ENCODE measurements at regions not wholly inside any gene's neighbourhood (a gene's known extent, or its start where the extent isn't known, plus 50 kb on each side); places are given as distances from the start of the nearest gene placed in this dataset.
"Not testable (repeated sequence)": the region's sequence is repeated elsewhere in the genome, so short reads cannot be mapped to it uniquely, and the experiment has no call there.

DNA sequence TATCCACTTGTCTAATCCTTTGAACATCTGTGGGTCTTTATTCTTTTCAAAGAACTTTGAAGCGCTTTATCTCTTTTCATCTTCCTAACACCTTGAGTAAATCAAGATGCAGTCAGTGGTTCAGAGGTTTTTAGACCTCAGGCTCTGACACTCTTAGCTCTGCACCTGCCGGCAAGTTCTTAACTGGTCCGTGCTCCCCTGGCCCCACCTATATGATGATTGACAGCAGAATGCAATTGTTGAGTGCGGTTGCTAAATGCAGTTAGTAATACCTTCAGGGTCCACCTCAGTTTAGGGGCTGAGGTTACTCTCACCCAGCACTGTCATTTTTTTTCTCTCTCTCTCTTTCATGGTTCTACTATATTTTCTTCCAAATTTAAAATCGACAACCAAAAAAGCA, 854.2 kb upstream of the AUTS2 start:
- DNase-seq (ENCODE audit: low read depth in 2 of 2) = no peak

DNA sequence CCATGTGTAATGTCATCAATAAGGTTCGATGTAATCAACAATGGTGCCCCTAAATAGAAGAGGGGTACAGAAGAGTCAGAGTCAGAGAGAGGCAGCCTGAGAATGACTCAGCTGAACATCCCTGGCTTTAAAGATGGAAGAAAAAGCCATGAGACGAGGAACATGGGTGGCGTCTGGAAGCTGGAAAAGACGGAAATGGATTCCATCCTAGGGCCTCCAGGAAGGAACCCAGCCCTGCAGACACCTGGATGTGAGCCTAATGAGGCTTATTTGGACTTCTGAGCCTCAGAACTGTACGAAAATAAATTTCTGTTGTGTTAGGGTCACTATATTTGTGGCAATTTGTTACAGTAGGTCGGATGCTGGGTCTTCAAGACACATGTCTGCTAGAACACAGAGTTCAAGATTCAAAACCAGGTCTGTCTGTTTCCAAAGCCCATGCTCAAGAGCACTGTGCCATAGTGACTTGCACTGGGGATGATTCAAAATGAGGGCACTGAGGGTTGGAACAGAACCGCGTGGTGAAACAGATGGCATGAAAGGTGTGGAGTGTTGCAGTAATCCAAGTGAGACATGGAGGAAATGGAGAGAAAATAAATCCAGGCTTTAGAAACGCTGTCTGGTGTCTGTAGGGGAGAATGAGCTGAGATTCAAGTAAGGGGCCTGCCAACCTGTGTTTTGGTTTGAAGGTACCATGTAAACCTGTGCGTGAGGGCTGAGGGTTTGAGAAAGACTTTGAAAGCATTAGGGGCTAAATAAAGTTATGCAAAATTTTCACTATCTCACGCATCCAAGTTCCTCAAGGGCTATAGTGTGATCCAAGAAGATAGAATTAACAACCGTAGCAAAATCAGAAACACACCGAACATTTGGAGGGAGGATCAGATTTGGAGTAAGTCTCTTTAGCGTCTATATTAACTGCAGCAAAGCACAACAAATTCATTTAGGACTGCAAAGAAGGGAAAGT, 849.1 kb upstream of the AUTS2 start:
- no peak for DNase-seq (ENCODE audit: low read depth in 2 of 2)

DNA sequence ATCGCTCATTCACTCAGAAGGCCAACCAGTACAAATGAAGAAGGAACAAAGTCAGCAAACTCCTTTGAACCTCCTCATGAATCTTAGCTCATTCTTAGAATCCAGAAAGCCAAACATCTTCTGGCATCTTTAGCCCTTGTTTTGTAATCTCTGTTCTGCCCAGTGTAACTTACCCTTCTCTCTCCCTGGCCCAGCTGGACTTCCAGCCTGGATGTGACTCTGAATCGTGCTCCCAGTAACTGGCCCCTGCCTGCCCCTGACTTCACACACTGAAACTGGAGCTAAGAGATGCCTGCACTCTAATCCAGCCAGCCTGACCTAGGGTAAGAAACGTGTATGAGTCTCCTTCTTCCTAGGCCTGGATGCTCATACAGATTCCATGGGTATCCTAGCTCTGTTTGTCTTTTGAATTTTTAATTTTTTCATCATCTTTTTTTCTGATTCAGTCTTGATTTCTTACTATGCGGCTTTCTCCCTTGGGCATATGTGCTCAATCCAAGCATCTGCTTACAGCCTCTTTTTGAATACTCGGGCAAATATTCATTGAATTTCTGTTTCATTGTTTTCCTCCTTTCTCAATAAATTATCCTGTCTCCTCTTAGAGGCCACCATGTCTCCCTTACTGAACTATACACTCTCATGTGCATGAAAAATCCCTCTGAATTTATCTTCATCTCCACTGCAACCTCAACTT, 845.6 kb upstream of the AUTS2 start:
- peak in 1 of 2 experiments; percentile 13 for DNase-seq (ENCODE audit: low read depth in 2 of 2)

DNA sequence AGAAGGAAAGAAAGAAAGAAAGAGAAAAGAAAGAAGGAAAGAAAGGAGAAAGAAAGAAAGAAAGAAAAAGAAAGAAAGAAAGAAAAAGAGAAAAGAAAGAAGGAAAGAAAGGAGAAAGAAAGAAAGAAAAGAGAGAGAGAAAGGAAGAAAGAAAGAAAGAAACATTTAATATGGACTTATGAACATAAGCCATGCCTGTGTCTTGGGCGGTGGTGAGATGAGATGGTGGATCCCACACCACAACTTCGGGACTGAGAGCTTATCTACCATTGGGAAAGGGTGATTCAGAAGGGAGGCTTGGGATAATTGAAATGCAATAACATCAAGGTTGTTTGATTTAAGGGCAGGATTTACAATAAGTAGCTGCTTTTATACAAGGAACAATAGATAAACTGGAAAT, 843.9 kb upstream of the AUTS2 start:
- no peak for DNase-seq (ENCODE audit: low read depth in 2 of 2)

DNA sequence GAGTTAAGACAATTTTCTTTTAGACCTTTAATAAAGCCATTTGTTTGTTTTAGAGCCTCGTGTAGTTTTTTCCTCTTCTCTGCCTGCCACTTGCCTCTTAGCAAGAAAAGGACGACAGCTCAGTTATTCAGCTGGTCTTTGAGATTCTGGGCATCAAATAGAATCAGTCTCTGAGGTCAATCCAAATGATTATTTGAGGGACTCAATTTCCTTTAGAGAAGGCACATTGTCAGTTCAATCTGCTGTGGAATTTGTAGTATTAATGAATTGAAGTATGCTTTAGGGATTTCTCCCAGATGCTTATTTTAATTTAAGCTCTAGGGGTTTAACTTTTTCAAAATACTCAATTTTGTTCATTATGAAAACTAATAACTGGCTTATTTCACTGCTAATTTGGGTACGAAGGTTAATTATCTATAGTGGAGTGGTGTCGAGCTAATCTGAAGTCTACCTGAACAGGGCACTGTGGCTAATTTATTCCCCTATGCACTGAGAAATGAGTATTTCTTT, 841.2 kb upstream of the AUTS2 start:
- DNase-seq (ENCODE audit: low read depth in 2 of 2) = no peak

DNA sequence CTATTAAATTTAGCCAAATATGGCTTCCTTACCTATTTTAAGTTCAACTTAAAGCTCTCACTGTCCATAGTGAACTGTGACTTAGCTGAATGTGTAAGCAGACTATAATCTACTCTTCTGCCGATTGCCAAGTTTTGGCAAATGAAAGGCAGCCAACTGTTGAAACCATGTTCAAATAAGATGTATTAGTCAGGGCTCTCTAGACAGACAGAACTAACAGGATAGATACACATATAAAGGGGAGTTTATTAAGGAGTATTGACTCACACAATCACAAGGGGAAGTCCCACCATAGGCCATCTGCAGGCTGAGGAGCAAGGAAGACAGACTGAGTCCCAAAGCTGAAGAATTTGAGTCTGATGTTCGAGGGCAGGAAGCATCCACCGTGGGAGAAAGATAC, 837.7 kb upstream of the AUTS2 start:
- no peak for DNase-seq (ENCODE audit: low read depth in 2 of 2)

DNA sequence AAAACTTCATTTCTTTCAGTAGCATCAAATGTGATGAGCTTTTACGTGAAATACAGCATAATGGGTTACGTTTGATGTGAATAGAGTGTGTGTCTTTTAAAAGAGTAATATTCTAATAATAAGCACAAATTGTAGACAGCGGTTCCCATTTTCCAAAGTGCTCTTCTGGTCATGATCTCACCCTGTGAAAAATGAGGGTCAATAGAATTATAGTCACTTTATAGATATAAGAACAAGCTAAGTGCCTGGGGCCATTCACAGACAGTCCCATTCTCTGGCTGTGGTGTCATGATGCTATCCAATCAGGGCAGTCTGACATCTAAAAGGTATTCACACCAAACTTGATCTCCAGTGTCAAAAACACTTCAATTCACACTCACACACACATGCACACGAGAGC, 830.8 kb upstream of the AUTS2 start:
- DNase-seq (ENCODE audit: low read depth in 2 of 2) = no peak

DNA sequence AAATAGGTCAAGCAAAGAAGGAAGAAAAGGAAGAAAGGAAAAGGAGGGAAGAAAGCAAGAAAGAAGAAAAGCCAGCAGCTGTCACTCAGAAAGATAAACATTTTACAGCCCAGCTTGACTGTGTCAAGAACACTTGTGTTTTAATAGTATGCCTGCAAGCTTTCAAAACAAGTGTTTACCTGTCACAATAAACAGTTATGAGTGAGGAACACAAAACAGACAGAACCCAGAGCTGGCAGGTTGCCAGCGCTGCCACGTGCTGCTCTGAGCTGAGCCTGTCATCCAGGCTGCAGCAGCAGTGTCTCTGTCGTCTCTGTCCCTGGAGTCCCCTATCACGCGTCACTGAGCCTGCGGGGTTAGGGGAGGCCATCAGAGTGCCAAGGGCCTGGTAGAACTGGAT, 827.6 kb upstream of the AUTS2 start:
- DNase-seq (ENCODE audit: low read depth in 2 of 2) = no peak

DNA sequence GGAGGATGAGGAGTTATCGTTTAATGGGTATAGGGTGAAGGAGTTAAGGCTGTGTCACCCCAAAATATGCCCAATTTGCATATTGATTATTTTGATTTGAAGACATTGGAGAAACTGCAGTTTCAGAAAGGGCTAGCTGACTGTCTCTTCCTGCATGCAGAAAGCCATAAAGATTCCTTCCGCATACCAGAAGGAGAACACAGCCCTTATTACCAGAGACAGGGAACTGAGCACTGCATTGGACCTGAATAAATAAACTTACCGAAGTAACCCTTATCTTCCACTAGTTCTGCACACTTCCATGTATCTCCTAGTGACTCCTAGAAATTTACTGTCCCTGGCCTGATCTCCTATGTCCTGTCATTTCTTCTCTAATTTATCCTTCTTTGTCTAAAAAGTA, 821.9 kb upstream of the AUTS2 start:
- peak in 1 of 2 experiments; percentile 10 for DNase-seq (ENCODE audit: low read depth in 2 of 2)

DNA sequence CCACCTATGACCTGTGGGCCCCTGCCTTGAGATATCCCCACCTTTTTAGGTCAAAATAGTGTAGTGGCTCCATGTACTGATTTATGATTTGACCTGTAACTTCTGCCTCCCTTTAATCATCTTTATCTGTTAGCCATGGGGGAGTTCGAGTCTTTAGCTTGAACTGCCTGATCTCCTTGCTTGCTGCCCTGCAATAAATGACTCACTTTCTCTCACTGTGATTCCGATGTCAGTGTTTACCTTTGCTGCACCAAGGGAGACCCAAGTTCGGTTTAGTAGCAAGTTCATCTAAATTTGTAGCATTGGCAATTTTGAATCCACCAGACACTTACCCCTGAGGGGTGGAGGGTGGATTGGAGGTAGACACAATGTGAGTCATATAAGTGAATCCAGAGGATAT, 814.6 kb upstream of the AUTS2 start:
- DNase-seq (ENCODE audit: low read depth in 2 of 2) = no peak

DNA sequence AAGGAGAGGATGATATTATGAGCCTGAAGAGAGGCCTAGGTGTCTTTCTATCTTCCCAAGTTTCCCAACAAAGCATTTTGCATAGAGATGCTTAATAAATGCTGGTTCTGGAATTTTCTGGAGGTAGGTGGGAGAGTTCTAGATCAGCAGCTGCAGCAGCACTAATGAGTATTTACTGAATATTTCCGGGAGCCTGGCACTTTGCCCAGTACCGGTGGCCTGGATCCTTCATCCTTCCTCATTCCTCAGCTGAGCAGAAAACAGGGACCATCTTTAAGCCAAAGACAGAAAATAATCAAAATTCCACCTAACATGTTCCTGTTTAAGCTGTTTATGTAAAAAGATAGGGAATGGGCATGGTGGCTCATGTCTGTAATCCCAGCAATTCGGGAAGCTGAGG, 813.2 kb upstream of the AUTS2 start:
- peak; percentile 13 to 40 for DNase-seq (ENCODE audit: low read depth in 2 of 2)

DNA sequence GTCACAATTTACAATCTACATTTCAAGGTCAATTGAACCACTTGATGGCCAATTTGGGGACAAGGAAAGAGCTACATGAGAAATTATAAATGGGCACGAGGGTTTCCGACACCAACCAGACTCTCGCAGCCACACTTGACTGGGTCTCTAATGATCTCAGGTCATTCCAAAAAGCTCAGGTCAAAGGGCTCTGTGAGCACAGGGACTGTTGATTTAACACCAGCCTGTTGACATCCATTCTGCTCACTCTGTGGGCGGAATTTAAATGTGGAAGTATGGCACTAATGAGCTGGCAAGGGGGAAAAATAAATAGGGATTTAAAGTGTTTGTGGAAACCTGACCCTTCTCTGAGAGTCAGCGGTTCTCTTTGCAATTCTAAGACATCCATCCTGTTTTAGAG, 810.7 kb upstream of the AUTS2 start:
- no peak for DNase-seq (ENCODE audit: low read depth in 2 of 2)

DNA sequence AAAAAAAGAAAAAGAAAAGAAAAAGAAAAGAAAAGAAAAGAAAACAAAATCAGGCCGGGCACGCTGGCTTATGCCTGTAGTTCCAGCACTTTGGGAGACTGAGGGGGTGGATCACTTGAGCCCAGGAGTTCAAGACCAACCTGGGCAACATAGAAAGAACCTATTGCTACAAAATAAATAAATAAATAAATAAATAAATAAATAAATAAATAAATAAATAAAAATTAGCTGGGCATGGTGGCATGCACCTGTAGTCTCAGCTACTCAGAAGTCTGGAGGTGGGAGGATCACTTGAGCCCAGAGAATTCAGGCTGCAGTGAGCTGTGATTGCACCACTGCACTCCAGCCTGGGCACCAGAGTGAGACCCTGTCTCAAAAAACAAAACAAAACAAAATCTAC, 809.7 kb upstream of the AUTS2 start:
- DNase-seq (ENCODE audit: low read depth in 2 of 2) = not testable (repeated sequence)

DNA sequence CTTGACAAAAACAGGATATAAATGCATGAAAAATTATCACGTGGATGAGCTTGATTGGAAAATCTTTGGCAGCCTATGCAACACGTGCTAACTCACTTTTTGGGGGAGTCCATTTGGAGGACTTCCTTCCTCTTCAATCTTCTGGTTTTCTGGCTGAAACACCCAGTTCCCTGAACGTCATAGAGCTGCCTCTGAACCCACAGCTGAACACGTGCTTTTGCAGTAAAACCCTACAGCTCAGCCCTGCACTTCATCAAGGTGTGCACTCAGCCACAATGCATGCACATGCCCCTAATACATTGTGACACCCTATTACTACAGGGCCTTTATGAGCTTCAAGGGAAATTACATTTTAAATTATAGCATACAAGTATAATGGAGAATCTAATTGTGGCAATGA, 808.7 kb upstream of the AUTS2 start:
- DNase-seq (ENCODE audit: low read depth in 2 of 2) = no peak

DNA sequence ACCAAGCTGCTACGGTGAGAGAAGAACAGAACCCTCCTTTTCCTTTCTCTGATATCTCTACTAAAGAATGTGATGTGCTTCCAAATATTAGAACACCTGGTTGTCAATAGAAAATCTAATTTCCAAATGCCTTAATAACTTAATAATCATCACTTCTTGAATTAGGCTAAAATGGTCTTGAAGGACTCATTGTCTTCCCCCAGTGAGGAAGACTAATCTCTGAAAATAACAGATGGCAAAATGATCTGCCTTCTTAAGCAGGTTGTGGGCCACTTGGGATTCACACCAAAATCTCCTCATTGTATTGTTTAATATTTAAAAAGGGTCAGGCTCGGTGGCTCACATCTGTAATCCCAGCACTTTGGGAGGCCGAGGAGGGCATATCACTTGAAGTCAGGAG, 805.9 kb upstream of the AUTS2 start:
- no peak for DNase-seq (ENCODE audit: low read depth in 2 of 2)

DNA sequence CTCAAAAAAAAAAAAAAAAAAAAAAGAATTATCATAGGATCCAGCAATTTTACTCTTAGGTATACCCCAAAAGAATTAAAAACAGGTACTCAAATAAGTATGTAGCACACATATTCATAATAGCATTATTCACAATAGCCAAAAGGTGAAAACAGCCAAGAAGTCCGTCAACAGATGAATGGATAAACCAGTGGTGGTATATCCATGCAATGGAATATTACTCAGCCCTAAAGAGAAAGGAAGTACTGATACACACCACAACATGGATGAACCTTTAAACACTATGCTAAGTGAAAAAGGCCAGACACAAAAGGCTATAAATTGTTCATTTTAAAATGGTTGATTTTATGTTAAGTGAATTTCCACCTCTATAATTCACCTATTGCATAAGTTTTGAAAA, 804.8 kb upstream of the AUTS2 start:
- DNase-seq (ENCODE audit: low read depth in 2 of 2) = no peak

DNA sequence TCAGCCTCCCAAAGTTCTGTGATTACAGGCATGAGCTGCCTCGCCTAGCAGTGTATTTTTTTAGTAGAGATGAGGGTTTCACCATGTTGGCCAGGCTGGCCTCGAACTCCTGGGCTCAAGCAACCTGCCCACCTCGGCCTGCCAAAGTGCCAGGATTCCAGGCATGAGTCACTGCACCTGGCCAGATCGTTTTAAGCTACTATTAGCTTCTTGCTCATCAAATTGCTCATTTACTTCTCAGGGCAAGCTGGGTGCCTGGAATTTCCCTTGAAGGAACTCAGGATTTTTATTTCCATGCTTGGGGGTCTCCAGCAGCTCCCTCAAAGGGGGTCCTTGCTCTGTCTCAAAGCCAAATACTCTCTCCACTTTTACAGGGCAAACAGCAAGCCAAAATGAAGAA, 798.0 kb upstream of the AUTS2 start:
- DNase-seq (ENCODE audit: low read depth in 2 of 2) = no peak

DNA sequence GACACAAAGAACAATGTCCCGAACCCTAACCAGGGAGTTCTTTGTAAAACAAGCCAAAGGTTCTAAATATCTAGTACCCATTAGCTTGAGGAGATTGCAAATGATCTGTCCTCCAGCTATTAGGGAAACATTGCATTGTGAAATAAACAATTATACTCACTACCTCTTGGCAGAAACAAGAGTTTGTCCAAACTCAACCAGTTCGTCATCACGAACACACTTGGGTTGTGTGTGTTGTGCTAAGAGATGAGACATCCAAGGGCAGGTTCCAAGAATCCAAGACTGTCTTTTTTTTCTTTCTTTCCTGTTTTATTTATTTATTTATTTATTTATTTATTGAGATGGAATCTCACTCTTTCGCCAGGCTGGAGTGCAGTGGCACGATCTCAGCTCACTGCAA, 793.1 kb upstream of the AUTS2 start:
- no peak for DNase-seq (ENCODE audit: low read depth in 2 of 2)

DNA sequence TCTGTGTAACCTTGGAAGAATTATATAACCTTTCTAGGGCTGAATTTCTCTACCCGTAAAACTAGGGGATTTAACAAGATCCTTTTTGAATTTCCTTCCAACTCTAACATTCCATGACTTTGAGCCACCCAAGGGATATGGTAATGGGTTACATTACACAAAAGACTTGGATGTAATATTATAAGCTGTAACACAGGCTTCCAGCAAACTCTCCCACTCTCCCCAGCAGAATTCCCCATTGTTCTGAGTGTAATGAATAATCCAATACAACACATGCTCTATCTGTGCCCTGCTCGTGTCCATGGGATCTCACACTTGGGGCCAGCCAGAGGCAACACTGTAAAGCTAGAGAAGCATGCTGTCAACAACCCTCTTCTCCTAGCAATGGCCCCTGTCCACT, 790.6 kb upstream of the AUTS2 start:
- DNase-seq (ENCODE audit: low read depth in 2 of 2) = no peak

DNA sequence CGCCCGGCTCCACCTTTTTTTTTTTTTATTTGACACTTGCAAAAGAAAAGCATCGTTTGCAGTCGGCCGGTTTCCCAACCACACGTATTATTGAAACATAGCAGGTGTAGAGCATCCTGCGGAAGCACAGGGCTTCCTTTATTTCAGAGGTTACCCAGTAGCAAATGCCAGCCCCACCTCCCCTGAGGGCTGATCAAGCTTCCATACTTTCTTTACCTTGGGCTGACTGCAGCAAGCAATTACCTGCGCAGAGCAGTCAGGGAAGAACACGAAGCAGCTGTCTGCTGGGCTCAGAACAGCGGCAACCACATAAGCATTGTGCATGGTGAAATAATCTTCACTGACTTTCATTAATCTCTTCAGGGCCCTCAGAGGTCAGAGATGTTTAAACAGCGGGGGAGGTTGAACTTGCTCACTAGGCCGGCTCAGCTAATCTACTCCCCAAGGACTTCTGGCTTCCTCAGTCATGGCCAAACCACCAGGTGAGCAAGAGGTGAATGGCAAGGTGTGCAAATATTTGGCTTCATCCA, 784.7 kb upstream of the AUTS2 start:
- DNase-seq (ENCODE audit: low read depth in 2 of 2) = no peak

DNA sequence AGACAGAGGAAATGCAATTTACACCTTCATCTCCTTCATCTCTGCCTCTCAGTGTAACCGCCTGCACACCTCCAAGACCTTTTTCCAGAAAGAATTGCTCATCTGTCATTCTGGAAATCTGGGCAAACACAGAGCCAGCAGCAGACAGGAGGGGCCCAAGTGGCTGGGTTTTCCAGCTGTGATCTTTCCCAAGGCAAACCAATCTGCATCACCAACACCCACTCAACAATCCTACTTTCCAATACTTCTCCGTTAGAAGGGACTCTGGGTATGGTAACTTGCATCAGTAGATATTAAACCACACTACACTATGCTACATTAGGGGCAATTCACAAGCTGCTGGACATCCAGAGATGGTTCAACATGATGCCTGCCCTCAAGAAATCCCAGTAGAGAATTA, 781.8 kb upstream of the AUTS2 start:
- DNase-seq (ENCODE audit: low read depth in 2 of 2) = no peak

DNA sequence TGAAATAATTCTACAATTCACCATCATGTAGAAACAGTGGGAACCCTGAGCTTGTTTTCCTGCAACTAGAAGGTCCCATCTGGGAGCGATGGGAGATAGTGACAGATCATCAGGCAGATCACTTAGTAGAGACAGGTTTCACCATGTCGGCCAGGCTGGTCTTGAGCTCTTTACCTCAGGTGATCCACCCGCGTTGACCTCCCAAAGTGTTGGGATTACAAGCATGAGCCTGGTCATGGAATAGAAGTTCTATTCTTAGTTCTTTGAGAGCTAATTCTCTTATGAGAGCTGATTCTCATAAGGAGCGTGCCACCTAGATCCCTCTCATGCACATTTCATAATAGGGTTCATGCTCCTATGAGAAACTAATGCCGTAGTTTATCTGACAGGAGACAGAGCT, 778.0 kb upstream of the AUTS2 start:
- DNase-seq (ENCODE audit: low read depth in 2 of 2) = no peak

DNA sequence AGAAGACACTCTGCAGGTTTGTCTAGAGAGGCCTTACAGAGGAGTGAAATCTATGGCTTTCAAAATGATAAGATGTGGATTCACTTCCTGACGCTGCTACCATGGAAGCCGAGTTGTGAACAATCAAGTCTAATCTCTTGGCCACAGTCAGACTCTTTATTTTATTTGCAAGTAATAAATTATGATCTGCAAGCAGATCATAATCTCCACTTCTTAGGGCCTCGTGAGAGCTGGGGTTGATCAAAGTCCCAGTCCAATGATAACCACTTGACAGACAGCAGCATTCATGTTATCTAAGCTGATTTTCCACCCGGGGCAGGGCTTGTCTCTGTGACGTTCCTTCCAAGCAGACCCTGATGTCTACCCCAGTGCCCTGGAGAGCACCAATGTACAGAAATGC, 776.4 kb upstream of the AUTS2 start:
- DNase-seq (ENCODE audit: low read depth in 2 of 2) = no peak

Measured in fibroblast of skin of left quadriceps (primary cell).